ENCODE measurements at regions not wholly inside any gene's neighbourhood (a gene's known extent, or its start where the extent isn't known, plus 50 kb on each side); places are given as distances from the start of the nearest gene placed in this dataset.

DNA sequence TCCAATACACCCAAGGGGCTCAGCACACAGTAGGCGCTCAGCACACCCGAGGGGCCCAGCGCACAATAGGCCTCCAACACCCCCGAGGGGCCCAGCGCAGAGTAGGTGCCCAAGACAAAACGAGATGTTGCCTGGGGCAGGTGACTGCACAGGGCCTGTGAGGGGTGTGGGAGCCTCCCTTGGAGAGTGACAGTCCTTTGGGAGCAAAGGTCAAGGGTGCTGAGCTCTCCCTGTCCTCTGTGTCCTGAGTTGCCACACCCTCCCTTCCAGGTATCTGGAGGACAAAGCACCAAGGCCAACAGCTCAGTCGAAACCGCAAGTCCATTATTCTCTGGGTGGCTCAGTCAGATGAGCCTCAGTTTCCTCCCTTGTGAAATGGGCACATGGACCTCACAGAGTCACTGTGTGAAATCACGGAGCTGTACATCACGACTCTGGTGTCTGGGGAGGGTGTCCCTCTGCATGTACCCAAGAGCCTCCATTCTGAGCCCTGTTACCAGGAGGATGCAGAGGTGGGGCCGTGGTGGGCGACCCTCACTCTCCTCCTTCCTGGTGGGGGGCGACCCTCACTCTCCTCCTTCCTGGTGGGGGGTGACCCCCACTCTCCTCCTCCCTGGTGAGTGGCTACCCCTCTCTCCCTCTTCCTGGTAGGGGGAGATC lies 81.3 kb downstream of the FOXL3 start:
- DNase-seq, result no peak

DNA sequence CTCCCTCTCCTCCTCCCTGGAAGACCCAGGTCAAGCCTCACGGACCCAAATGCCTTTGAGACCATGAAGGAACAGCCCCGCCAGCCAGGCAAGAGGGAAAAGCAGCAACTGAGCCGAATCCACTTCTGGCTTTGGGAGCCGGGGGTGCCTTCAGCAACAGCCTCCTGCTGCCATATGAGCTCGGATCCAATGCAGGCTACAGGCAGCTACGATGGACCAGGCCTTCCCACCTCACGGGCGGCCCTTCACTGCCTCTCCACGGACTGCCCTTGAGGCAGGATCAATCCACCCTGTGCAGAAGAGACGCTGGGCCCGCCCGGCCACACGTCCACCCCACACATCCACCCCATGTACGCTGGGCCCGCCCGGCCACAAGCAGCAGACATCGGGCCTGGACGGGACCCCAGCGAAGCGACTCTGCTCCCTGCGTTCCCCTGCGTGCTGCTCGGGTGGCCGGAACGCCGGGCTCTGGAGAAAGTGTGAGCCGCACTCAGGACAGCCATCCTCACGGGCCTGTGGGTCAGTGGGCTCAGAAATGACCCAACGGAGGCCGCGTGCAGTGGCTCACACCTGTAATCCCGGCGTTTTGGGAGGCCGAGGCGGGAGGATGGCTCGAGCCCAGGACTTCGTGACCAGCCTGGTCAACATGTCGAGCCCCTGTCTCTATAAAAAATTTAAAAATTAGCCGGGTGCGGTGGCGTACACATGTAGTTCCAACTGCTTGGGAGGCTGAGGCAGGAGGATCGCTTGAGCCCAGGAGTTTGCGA lies 82.0 kb downstream of the FOXL3 start:
- no peak for DNase-seq

DNA sequence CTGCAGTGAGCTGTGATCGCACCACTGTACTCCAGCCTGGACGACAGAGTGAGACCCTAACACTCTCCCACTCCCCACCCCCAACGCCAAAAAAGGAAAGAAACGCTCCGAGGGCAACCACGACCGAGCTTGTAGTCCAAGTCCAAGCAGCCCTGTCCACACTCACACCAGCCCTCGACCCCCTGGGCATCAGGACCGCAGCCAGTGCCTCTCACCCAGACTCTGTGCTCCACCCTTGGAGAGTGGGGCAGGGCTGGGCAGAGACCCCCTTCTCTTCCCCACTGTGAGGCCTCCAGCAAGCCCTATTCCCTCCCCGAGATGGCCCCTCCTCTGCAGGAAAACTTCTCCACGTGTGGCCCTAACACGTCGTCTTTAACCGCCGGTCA lies 82.6 kb downstream of the FOXL3 start:
- no peak for DNase-seq

DNA sequence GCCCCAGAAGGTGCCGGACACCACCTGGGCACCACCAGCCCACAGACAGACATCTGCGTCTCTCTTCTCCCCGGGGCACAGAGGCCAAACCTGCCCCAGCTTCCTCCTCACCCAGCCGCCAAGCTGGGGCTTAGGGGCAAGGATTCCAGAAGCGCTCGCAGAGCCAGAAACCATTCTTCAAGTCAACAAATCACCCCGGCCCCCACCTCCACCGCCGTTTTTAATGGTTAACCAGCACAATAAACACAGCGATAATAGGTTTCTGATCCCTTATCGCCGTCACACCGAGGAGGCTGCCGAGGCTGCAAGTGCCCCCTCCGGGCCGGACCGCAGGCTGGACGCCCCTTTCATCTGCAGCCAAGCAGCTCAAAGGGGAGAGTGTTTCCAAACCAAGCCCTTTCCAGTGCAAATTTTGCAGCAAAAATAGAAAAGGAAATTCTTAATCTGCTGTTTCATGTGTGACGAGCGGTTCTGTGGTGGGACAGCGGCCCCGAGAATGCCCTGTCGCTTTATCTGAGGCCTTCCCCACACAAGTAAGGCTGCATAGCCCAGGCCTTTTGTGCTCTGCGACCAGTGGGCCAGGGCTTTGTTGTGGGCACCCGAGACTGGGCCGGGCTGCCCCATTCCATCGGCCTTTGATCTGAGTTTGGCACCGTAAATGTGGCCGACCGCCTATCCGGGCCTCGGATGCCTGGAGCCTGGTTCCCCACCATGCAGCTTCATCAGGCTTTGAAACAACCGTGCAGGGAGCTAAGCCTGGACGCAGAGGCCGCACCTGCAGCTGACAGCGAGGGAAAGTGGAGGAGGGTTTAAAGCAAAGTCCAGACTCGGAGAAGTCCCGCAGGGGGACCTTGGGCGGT lies 83.2 kb downstream of the FOXL3 start:
- no peak for DNase-seq

DNA sequence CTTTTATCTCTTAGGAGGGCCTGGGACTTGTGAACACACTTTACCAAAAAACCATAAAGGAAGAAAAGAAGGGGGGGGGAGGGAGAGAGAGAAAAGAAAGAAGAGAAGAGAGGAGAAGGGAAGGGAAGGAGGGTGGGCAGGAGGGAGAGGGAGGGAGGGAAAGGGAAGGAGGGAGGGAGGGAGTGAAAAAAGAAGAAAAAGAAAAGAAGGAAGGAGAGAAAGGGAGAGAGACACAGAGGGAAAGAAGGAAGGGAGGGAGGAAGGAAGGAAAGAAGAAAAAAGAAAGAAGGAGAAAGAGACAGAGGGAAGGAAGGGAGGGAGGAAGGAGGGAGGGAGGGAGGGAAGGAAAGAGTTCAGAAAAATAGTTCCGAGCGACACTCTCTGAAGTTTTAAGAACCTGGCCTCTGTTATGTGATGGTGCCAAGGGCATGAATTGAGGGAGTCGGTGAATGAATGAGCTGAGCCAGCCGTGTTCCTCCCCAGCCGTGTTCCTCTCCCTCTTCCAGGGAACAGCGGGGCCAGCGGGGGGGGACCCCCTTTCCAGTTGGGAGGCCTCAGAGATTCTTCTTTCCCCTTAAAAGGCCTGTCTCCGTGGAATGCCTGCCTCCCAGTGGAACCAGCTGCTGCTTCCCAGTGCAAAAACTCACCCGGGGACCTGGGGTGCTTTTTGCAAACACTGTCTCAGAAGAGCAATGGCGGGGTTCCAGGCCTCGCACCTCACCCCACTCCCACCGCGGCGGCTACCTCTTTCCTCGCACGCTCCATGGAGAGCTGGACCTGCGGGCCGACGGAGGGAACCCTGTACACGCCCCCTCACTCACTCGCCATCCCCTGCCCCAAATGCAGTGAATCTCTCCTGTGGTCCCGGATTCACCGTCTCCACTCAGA lies 84.1 kb downstream of the FOXL3 start:
- no peak for DNase-seq

DNA sequence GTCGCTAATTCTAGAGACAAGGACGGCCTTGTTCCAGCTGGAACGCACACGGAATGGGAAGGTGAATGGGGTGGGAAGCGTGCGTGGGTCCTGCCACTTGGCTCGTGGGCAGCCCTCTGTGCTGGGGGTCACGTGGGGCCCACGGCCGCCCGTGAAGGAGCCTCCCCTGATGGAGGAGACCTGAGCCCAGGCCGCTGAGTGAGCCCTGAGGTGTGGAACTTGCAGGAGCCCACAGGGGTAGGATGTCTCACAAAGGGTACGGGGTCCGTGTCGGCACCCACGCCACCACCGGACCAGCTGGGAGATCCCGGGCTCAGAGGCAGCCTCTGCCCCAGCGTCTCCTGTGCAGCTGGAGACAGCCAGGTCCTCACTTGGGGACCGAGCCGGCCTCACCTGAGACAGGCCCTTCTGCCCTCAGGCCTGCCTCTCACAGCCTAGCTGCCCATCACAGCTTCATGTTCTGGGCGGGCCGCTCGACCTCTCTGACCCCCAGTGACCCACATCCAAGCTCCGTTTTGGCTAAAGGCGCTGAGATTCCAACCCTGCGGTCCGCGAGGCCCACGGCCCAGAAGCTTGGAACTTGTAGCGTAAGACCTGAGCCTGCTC lies 84.8 kb downstream of the FOXL3 start:
- DNase-seq, result no peak

DNA sequence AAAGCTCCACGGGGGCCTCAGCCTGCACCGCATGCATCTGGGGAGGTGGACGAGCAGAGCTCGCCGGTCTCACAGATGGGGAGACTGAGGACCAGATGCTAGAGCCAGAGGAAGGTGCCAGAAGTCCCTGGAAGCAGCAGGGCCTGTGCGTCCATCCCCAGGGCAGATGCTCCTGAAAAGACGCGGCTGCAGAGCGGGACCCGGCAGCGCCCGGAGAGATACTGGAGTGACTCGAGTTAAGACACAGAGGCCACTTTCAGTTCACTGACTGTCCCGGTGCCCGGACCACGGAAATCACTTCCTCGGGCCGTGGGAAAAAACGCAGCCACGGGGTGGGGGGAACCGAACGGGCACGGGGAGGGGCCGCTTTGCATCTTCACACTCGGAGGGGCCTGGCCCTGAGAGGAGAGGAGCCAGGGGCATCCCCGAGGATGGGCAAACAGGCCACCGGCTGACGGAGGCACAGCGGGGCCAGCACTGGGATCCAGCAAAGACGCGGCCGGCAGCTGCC lies 85.4 kb downstream of the FOXL3 start:
- no peak for DNase-seq

DNA sequence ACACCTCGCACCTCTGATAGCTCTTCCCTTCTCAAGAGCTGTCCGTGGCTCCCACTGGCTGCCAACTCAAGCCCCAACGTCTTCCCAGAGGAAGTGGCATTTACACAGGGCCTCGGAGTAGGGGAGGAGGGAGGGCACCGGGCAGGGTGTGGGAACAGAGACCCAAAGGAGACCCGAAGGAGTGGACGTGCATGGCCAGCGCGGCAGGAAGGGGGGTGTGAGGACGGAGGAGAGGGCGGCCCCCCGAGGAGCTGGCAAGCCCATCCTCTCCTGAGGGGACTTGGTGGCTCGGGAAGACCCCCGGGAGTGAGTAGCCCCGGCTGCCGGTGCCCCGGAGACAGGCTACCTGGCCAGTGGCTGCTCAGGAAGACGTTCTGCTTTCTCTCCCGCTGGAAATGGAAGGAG lies 85.9 kb downstream of the FOXL3 start:
- DNase-seq, result no peak

DNA sequence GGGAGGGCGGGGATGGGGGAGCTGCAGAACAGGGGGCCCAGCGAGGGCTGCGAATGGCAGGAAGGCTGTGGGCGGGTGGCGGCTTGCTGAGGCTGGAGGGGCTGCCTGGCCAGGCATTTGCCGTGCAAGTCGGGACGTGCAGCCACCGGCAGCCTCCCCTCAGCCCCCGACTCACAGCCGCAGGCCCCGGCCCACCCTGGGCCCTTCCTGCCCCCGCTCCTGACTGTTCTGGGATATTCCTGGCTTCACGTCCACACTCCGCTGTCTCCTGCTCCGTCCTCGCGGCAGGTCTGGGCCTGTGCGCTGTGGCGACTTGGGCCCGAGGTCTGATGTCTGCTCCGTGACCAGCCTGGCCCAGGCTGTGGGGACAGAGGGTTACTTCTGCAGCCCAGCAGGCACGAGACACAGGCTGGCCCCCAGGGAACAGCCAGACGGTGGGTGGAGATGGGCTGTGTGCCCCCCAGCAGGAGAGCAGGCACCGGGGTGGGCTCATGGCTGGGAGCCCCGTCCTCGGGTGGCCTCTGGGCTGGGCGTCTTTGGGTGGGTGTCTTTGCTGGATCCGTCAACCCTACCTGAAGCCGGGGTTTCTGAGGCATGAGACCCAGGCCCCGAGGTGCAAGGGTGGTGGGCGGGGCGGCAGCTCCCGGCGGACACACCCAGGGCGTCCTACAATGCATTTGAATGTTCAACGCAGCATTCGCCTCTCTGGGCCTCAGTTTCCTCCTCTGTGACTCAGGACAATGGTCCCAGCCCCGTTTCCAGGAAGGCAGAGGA lies 86.5 kb downstream of the FOXL3 start:
- DNase-seq, result no peak

DNA sequence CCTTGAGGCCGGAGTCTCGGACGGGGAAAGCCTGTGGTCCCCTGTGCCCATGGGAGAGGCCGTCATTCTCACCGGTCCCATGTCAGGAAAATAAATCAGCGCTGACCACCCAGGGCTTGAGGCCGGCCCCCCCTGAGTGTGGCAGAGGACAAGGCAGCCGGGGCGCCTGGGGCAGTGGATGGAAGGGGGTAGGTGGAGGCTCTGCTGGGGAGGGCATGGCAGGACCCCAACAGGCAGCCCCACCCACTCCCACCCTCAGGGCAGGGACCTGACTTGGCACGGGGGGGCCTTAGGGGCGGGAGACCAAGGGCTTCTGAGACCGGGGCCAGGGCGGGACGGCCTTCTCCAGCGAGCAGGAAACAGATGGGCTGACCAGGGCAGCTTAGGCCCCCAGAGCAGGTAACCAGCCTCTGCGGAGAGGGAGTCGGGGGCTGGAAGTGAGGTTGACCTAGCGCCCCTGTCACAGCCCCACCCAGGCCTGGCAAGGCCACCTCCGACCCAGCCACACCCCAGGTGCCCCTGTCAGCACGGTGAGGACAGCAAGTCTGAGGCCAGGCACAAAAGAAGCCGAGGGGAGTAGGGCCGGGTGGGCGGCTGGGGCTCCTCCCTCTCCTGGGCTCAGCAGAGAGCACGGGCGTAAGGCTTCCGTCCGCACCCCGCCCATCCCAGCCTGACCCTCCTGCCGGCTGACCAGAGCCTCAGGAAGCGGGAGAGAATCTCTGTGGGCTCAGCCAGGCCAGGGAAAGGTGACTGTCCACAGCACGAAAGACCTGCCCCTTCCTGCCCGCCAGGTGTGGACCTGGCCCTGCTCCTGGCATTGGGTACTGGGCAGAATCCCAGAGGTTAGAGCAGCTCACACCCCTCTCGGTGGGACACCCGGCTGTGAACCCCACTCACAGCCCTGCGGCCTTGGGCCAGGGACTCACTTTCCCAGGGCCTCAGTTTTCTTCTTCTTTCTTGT lies 87.4 kb downstream of the FOXL3 start:
- DNase-seq, result no peak

DNA sequence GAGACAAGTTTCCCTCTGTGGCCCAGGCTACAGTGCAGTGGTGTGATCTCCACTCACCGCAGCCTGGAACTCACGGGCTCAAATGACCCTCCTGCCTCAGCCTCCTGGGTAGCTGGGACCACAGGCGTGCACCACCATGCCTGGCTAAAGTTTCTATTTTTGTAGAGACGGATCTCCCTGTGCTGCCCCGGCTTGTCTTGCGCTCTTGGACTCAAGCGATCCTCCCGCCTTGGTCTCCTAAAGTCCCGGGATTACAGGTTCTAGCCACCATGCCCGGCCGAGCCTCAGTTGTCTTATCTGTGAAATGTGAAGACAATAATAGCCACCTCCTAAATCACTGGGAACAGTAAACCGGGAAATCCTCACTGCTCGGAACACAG lies 88.1 kb downstream of the FOXL3 start:
- DNase-seq, result no peak

DNA sequence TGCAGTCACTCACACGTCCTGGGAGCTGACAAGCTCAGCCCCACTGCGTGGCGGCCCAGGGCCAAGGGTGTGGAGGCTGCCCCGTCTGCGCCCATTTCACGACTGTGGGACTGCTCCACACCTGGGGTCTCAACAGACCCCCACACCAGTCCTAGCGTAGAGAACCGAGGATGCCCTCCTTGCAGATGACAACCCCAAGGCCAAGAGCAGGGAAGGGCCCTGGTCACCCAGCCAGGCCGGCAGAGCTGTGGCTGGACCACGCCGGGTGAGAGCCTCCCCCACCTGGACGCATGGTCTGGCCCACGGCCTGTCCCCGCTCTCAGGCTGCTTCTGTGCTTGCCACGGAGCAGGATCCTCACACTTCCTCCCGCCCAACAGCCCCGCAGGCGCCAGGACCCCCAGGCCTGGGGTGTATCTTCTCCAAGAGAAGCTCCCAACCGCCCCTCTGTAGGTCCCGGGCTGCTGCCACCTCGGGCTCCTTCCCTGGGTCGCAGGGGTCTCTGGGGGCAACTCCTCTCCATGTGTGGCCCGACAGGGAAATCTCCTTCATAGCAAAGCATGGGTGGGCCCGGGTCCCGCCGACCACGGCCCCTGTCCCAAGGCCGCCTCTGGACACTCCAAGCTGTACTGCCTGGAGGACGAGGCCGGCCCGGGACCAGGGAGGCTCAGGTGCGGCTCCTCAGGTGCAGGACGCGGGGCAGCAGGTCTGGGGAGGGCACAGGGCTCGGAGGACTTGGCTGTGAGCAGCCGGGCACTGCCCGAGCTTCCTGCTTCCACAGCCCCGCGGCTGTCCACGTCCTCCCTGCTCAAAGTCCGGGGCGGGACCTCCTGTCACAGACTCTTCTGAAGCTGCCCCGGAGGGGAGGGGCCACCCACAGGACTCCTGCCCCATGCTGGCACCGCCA lies 88.8 kb downstream of the FOXL3 start:
- no peak for DNase-seq

DNA sequence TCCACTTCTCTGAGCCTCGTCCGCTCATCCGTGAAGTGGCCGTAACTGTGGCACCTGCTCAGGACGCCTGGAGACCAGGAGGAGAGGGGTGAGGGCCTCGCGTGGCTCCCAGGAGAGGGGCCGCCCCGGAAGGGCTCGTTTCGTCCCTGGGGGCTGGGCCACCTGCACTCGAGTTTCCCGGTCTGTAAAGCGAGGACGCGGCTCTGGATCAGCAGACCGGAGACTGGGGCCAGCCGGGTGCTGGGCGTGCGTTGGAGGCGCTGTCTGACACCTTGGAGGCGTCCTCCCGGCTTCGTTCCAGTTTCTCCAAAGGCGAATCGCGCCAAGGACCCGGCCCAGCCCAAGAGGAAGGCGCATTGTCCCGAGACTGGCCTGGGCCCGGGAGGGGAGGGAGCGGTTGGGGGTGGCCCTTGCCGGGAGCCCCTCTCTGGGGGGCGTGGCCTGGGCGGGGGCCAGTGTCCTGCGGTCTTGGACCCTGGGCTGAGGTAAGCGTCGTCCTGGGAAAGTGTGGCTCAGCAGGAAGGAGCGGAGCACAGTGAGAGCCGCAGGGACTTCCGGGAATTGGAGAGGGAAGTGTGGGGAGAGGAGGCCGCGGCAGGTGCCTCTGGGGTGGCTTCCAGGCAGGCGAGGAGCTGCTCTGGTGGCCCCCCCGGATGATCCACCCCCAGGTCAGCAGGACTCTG lies 89.6 kb downstream of the FOXL3 start:
- DNase-seq, result no peak

DNA sequence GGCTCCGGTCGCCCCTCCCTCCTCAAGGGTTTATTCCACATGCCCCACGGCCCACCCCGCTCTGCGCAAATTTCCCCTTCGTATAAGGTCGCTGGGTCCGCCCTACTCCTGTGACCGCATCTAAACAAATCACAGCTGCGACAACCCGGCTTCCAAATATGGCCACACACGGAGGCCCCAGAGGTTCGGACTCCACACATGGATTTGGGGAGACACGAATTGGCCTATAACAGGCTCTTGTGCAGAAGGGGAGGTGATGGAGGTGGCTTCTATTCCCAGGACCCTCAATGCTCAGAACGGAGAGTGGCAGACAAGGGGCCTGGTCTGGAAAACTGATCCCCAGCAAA lies 90.1 kb downstream of the FOXL3 start:
- no peak for DNase-seq

DNA sequence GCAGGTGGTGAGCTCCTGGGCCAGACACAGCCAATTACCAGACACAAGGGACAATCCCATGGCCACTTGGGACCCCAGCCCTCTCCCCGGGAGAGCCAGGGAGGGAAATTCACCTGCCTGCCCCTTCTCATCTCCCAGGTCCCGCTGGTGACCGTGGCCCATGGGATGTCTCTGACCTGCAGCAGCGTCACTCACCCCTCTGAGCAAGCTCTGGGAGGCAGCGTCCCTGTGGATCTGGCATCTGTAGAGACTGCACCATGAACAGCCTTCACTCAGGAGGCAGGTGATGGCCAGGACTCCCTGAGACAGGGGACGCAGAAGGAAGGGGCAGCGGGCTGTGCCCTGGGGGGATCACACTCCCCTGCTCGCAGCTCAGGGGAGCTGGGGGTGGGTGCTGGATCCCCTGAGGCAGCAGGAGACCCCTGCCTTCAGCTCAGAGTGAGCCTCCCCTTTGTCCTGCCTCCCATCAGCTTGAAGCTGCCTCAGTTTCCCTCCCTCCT lies 90.8 kb downstream of the FOXL3 start:
- no peak for DNase-seq

DNA sequence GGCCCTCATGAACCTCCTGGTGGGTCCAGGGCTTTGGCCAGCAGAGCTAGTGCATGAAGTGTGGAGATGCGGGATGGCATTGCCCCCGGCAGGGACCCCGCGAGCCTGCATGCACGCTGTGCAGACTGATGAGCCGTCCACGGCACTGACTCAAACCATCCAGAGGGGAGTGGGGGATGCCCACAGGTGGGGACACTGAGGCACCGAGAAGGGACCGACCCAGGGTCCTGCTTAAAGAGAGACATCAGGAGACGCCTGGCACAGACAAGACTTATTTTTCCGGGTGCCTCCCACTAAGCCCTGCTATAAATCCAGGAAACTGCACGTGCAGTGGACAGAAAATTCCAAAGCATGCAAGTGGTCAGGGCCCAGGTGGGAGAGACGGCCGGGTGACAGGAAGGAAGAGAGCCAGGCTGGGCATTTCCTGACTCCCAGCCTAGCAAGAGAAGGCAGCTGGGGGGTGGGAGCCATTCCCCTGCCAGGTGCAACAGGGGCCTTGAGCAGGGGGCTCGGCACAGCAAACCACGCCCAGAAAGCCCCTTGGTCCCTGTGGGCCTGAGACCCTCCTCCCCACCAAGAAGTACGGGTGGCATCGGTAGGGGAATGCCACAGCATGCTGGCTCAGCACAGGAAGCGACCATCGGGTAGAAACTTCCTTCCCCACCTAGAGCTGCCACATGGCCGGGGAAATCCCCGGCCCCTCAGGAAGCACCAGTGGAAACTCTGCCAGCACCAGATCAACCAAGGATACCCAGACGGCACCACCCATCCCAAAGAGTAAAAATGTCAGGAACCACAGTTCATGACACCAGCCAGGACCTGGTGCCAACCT lies 91.5 kb downstream of the FOXL3 start:
- no peak for DNase-seq

Data from muscle of arm (tissue), 1 donor.